NOMO-1 treated with DMSO at 0.1 percent for 48 hours (cell line): ENCODE measurements at regions not wholly inside any gene's neighbourhood (a gene's known extent, or its start where the extent isn't known, plus 50 kb on each side); places are given as distances from the start of the nearest gene placed in this dataset.
"Not testable (repeated sequence)": the region's sequence is repeated elsewhere in the genome, so short reads cannot be mapped to it uniquely, and the experiment has no call there.

Experiments
- DNase-seq: peaks from one replicate; lab custom pipeline; 2025; ENCODE audit not compliant: unreplicated experiment; lab: John Stamatoyannopoulos, UW

DNA sequence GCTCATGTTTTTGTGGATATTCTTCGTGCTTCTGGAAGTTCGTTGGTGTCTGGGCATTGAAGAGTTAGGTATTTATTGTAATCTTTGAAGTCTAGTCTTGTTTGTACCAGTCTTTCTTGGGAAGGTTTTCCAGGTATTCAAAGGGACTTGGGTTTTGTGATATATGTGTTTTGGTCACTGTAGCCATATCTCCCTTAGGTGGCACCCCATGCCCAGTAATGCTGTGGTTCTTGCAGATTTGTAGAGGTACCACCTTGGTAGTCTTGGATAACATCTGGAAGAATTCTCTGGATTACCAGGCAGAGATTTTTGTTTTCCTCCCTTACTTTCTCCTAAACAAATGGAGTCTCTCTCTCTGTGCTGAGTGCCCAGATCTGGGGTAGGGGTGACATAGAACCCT lies 184.1 kb downstream of the TEX13C start:
- DNase-seq = no peak

DNA sequence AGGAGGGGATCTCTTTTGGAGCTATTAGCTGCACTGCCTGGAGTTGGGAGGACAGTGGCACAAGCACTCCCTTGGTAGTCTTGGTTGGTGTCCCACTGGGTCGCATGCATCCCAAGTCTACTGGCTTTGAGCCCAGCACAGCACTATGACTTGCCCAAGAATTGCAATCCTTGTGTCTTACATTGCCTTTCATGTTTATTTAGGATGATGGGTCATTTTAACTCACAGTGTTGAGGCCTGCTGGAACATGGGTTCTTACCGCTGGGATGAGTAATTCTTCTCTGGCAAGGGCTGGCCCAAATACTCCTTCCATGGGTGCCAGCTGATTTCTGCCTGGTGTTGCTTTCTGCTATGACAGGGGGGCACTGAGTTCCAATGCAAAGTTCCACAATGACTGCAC lies 185.5 kb downstream of the TEX13C start:
- no peak for DNase-seq

DNA sequence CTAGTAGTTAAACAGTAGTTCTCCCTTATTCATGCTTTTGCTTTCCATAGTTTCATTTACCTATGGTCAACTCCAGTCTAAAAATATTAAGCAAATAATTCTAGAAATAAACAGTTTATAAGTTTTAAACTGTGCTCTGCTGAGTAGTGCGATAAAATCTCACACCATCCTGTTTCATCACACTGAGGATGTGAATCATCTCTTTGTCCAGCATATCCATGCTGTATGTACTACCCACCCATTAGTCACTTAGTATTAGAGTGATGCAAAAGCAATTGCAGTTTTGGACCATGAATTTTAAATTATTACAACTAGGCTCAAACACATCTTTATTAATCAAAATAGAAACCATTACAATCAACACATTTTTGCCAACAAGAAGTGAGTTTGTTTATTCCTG lies 187.4 kb downstream of the TEX13C start:
- no peak for DNase-seq

DNA sequence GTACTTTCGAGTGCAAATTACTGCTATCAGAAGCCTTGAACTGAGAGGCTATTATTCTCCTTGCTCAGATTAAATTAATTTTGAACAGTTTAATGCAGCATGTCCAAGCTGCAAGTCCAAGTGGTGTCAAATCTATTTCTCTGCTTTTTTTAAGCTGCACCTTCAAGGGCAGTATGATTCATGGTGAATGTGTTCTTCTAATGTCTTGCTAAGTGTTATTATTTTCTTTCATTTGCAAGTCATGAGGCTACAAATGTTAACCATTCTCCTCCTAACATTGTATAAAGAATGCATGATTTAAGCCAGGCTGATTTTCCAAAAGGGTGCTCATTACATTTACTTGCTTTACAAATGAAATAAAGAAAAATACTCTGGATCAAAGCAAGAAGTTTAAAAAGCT lies 200.4 kb downstream of the TEX13C start:
- DNase-seq = no peak

DNA sequence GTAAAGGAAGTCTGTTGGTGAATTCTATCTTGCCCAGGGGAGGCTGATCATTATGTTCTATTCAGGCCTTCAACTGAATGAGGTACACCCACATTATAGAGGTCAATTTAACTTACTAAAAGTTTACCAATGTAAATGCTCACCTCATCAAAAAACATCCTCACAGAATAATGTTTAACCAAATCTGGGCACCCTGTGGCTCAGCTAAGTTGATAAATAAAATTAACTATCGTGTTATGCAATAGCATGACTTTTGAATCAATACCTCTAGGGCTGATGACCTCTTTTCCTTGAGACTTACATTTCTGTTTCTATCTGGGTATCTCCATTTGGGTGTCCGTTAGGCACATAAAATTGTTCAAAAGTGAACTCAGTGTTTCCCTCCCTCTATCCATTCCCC lies 203.1 kb downstream of the TEX13C start:
- DNase-seq = no peak

DNA sequence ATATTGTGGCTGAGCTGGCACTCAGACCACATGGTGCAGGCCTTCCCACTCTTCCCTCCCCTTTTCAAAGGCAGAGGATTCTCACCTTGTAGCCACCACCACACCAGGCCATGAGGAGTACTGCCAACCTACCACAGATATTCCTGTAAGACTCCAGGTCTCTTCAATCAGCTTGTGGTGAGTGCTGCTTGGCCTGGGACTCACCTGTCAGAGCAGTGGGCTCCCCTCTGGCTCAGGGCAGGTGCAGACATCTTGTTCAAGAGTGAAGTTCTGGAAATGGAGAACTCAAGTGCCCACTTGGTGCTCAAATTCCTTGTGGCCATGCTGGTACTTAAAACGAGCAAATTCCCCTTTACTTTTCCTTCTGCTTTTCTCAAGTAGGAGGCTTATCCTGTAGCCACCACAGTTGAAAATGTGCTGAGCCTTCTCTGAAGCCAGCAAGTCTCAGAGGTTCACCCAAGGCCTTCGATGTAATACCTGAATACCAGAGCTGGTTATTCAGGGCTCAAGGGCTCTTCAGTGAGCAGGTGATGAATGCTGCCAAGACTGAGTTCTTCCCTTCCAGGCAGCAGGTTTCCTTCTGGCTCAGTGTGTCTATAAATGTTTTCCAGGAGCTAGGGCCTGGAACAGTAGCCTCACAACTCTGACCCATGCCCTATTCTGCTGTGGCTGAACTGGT lies 212.9 kb downstream of the TEX13C start:
- DNase-seq = no peak

DNA sequence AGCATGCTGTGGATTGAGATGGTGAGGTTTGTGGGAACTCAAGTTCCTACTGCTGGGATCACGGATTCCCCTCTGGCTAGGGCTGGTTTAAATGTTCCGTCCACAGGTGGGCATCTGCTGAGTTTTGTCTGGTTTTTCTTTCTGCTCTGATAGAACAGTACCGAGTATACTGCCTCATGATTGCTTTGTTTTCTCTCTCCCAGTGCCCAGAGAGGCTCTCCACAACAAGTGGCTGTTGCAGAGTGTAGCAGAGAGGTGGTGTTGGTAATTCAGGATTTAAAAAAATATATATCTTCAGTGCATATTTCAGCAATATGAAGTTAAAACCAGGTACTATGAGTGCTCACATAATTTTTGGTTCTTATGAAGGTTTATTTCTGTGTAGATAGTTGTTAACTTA lies 213.7 kb downstream of the TEX13C start:
- no peak for DNase-seq

DNA sequence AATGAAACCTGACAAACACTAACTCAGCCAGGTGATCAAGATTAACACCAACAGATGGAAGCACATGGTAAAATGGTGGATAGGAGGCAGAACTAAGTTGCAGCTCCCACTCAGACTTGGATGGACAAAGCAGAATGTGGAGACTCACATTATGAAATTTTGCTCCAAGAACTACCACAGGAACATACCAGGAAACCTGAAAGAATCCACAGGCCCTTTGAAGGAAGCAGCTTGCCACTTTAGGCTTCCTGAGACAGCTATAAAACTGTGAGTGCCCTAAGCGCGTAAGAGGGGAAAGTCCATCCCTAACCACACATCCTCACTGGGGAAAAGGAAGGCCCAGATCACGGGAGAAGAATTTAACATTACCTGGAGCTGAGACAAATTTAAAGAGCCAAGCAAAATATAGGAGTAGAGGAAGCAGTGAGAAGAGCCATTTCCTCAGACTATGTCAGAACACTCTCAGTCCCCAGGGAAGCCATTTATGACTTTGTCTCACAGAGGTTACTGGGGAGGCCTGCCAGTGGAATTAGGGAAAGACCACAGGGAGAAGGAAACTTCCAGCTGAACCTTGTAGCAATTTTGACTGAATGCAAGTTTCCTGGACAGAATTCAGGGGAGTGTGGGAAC lies 224.5 kb downstream of the TEX13C start:
- no peak for DNase-seq

DNA sequence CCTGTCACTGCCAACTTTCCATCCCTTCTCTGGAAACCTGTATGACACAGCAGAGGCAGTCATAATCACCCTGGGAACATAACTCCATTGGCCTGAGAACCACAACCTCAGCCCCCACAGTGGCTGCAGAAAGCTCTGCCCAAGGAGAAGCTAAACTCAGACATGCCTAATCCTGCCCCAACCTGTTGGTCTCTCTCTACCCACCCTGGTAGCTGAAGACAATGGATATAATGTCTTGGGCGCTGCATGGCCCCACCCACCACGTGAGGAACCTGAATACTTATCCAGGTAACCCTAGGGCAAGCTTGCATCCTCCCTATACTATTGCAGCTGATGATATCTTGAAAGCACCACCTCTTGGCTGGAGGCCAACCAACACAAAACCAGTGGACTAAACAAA lies 225.2 kb downstream of the TEX13C start:
- no peak for DNase-seq

DNA sequence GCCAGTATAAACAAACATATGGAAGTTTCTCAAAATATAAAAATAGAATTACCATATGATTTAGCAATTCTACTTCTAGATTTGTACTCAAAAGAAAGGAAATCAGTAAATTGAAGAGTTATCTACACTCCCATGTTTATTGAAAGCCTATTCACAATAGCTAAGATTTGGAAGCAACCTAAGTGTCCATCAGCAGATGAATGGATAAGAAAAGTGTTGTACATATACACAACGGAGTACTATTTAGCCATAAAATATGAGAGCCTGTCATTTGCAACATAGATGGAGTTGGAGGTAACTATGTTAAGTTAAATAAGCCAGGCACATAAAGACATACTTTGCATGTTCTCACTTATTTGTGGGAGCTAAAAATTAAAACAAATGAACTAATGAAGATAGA lies 257.8 kb downstream of the TEX13C start:
- DNase-seq = no peak

DNA sequence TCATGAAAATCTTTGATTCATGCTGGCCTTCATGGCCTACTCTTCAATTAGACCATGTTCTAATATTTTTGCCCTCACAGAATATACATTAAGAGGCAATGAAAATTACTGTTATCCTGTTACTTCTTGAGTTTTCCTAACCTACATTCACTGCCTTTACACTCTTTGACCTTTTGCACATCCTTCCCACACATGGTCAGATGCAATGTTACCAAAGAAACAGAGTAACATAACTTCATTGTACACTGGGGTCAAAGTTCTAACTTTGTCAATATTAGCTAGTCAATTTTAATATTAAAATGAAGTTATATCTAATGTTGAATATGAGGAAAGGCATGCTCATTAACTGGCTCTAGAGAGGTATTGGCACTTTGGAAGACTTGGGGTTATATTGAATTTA lies 284.8 kb downstream of the TEX13C start:
- no peak for DNase-seq

DNA sequence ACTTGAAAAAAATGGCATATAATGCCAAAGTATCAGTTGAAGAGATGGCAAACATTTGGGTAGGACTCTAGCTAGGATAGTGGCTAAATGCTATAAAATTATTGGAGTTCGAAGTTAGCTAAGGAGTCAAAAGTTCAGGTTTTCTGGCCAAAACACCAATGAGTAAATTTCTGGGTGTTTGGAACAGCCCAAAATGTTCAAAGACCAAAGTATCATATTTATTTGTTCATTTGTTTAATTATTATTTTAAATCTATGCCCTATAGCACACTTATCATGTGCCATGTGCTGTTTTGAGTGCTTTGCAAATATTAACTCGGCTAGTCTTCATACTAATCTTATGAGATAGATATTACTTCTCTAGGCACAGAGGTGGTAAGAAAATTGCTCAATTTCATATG lies 285.5 kb downstream of the TEX13C start:
- DNase-seq = no peak

DNA sequence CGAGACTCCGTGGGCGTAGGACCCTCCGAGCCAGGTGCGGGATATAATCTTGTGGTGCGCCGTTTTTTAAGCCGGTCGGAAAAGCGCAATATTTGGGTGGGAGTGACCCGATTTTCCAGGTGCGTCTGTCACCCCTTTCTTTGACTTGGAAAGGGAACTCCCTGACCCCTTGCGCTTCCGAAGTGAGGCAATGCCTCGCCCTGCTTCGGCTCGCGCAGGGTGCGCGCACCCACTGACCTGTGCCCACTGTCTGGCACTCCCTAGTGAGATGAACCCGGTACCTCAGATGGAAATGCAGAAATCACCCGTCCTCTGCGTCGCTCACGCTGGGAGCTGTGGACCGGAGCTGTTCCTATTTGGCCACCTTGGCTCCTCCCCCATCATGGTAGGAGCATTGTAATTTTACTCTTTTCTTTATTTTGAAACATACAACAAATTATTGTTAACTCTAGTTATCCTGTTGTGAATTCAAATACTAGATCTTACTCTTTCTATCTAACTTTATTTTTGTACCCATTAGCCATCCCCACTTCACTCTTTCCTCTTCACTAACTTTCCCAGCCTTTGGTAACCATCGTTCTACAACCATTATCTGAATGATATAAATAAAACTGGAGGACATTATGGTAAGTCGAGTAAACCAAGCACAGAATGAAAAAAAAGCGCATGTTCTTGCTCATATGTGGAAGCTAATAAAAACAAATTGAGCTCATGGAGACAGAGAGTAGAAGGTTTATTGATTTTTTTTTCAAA lies 295.1 kb downstream of the TEX13C start:
- DNase-seq = not testable (repeated sequence)

DNA sequence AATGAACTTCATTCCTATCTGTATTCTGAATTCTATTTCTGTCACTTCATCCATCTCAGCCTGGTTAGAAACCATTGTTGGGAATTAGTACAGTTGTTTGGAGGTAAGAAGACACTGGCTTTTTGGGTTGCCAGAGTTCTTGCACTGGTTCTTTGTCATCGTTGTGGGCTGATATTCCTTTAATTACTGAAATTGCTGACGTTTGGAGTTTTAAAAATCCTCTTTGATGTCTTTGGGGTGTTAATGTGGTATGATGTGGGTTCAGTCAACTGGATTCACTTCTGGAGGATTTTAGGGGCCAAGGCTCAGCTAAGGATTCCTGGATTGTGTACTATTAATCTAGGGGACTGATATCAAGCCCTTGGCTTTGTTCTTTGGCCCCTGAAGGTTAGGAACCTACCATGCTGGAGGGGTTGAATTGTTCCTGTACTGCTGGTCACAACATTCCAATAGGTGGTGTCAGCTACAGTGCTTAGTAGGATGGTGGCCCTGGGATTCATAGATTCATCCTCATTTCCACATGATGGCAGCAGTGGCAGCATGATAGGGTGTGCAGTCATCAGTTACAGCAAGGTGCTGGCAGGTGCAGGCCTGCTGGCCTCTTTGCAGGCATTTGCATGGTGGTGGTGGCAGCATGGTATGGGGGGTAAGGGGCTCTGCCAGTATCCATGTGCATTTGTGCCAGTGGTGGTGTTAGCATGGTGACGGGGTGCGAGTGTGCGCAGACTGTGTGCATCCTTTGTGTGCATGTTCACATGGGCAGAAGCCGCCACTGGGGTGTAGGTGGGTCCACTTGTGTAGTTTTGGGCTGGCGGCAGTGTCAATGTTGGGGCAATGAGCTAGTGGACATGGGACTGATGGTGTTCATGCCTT lies 301.3 kb downstream of the TEX13C start:
- DNase-seq = no peak

DNA sequence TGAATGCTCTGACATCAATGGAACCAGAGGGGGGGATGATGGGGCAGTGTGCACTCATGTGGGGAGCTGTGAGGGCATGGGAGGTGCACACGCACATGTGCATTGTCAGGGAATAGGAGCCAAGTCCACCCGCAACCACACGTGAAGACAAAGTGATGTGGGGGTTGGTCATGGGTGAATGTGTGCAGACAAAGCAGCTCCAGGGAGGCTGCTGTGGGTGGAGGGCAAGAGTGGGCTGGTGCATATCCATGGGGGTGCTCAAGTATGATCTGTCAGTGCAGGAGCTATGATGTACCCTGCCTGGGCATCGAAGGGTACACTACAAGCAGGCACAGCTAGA lies 301.9 kb downstream of the TEX13C start:
- no peak for DNase-seq

DNA sequence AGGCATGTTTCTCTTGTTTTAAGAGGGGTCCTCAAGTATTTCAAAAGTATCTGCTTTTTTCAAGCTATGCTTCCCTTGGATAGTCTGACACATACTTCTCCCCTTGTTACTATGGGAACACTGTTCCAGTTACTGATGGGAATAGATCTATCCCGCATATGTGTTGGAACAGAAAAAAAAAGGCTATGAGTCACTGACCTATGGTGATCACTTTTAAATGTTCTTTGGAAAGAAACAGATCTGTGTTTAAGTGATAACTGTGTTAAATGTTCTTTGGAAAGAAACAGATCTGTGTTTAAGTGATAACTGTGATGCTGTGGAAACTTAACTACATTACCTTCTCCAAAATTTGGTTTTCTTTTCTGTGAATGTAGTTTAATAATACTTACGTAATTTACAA lies 303.2 kb downstream of the TEX13C start:
- no peak for DNase-seq

DNA sequence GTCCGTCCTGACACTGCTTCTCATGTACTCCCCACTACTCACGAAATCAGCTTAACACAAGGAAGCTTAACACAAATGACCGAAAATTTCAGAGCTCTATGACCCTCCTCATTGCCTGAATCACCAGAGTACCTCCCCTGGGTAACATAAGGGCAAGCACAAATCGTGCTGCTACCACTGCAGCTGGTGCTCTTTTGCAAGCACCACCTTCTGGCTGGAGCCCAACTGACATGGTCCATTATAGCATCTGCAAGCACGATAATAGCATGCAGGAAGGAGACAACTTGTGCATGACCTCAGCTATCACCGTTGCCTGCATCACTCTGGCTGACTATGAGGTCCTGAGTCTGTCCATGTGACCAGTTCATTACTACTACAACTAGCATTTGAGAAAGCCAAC lies 308.0 kb downstream of the TEX13C start:
- DNase-seq = no peak

DNA sequence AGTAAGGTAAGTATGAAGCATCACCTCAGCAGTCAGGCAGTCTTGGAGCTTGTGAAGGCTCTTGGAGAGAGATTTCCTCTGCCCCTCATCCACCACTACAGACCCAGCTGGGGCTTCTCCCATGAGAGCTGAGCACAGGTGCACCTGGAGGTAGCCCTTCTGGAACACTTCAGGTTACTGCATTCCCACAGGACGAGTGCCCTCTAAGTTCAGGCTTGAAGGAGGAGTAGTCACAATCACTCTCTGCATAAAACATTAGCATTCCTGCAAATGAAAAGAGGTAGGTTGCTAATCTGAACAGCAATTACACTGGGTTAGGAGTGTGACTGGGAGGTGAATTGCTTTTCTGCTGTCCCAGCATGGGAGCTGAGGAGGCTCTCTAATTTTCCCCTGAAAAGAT lies 308.8 kb downstream of the TEX13C start:
- no peak for DNase-seq

DNA sequence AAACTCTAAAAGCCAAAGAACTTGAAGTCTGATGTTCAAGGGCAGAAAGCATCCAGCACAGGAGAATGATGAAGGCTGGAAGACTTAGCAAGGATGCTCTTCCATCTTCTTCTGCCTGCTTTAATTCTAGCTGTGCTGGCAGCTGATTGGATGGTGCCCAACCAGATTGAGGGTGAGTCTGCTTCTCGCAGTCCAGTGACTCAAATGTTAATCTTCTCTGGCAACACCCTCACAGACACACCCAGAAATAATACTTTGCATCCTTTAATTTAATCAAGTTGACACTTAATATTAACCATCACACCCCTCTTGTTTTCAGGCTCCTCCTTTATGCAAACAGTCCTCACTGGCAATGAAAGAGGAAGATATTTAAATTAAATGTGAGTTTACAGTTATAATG lies 321.7 kb downstream of the TEX13C start:
- DNase-seq = no peak

DNA sequence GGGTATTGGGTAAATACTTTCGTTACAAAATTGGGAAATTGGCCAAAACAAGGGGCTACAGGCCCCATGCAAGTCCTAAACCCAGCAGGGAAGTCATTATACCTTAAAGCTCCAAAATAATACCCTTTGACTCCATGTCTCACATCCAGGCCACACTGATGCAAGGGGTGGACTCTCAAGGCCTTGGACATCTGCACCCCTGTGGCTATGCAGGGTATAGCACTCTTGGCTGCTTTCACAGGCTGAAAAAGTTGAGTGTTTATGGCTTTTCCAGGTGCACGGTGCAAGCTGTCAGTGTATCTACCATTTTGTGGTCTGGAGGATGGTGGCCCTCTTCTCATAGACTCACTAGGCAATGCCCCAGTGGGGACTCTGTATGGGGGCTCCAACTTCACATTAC lies 326.5 kb downstream of the TEX13C start:
- no peak for DNase-seq

DNA sequence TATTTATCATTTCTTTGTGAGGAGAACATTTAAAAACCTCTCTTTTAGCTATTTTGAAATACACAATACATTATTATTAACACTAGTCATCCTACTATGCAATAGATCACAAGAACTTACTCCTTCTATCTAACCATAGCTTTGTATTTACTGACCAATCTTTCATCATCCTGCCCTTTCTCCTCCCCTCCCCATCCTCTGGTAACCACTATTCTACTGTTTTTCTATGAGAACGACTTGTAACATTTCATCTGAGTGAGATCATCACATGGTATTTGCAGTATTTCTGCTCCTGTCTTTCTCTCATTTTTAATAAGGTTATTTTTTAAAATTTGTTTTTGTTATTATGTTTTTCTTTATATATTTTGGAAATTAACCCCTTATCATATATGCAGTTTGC lies 331.8 kb downstream of the TEX13C start:
- no peak for DNase-seq

DNA sequence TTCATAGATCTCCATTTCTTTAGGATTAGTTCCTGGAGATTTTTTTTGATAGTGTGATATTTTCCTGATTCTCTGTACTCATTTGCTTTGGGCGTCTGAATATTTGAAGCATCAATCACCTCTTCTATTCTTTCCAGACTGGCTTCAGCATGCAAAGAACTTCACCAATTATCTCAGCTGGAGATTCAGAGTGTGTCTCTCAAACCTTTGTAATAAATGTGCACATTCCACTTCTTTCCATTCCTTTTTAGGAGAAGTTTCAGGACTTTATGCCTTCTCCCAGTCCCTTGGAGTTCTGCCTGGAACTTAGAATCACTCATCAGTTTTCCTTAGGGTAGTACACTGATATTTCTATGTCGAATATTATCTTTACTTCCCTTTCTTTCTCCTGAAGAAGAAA lies 334.8 kb downstream of the TEX13C start:
- DNase-seq = no peak
